ENCODE measurements at regions not wholly inside any gene's neighbourhood (a gene's known extent, or its start where the extent isn't known, plus 50 kb on each side); places are given as distances from the start of the nearest gene placed in this dataset.

- DNase-seq (ENCODE audit: low read depth, low spot score), result no peak
- H3K79me2 ChIP-seq (ENCODE audit: control insufficient read depth, insufficient read depth, low read length), result no peaks in the 10 kb centered on the region
- no peak overlapping the region for H3K27ac ChIP-seq (ENCODE audit: control insufficient read depth, insufficient read depth, low read length)
- H3K4me2 ChIP-seq (ENCODE audit: control insufficient read depth, extremely low read depth, insufficient read depth, low read depth, low read length), result no peak overlapping the region
- H2AFZ ChIP-seq (ENCODE audit: control insufficient read depth, low read length), result no peak overlapping the region
- H3K36me3 ChIP-seq (ENCODE audit: control insufficient read depth in 2 of 2, extremely low read depth in 1 of 2, insufficient read depth in 2 of 2, low read length in 2 of 2), result no peaks in the 10 kb centered on the region
- dilution Hi-C loops (cut with MboI; ENCODE audit: extremely low pct_ligation_motif_present, low sequenced_read_pairs), result no loop called here
- no peaks in the 10 kb centered on the region for H3K27me3 ChIP-seq (ENCODE audit: control insufficient read depth, extremely low read depth, insufficient read depth, low read length)
- H3K9ac ChIP-seq (ENCODE audit: control insufficient read depth, extremely low read depth, insufficient read depth, low read length), result no peak overlapping the region
- FAIRE-seq, result no peak
- H3K4me1 ChIP-seq (ENCODE audit: control insufficient read depth, extremely low read depth, insufficient read depth, low read length), result no peaks in the 10 kb centered on the region
- H3K4me3 ChIP-seq (ENCODE audit: control insufficient read depth in 2 of 3, extremely low read depth in 1 of 3, insufficient read depth in 2 of 3, low read depth in 1 of 3, low read length in 3 of 3), result no peak overlapping the region
- TF ChIP-seq CTCF (optimal IDR thresholded peaks at IDR 0.05 in 1 of 3, IDR thresholded peaks at IDR 0.05 in 1 of 3, conservative IDR thresholded peaks at IDR 0.05 in 1 of 3; ENCODE audit: extremely low read depth in 1 of 3, insufficient read depth in 2 of 3, low read length in 3 of 3) (no peak), EZH2 (IDR thresholded peaks at IDR 0.05; ENCODE audit: low read length) (no peak)
- no peaks in the 10 kb centered on the region for H3K9me1 ChIP-seq (ENCODE audit: control insufficient read depth, extremely low read depth, insufficient read depth, low read length)
- H3K9me3 ChIP-seq (ENCODE audit: control insufficient read depth, low read depth, low read length), result no peaks in the 10 kb centered on the region
- H4K20me1 ChIP-seq (ENCODE audit: control insufficient read depth, extremely low read depth, insufficient read depth, low read length), result no peaks in the 10 kb centered on the region
These were observed 199.7 kb downstream of the TBX15 start for GRCh38 chr1:118788463-118788862.

GRCh38 chr1:118786454-118787155 lies 201.5 kb downstream of the TBX15 start:
- Histone ChIP-seq H3K27me3 (ENCODE audit: control insufficient read depth, extremely low read depth, insufficient read depth, low read length) (no peaks in the 10 kb centered on the region), H3K4me3 (ENCODE audit: control insufficient read depth in 2 of 3, extremely low read depth in 1 of 3, insufficient read depth in 2 of 3, low read depth in 1 of 3, low read length in 3 of 3) (no peak overlapping the region), H3K79me2 (ENCODE audit: control insufficient read depth, insufficient read depth, low read length) (no peaks in the 10 kb centered on the region), H3K9me1 (ENCODE audit: control insufficient read depth, extremely low read depth, insufficient read depth, low read length) (no peaks in the 10 kb centered on the region), H2AFZ (ENCODE audit: control insufficient read depth, low read length) (no peak overlapping the region), H3K27ac (ENCODE audit: control insufficient read depth, insufficient read depth, low read length) (no peak overlapping the region), H4K20me1 (ENCODE audit: control insufficient read depth, extremely low read depth, insufficient read depth, low read length) (no peaks in the 10 kb centered on the region), H3K36me3 (ENCODE audit: control insufficient read depth in 2 of 2, extremely low read depth in 1 of 2, insufficient read depth in 2 of 2, low read length in 2 of 2) (no peaks in the 10 kb centered on the region), H3K4me1 (ENCODE audit: control insufficient read depth, extremely low read depth, insufficient read depth, low read length) (no peaks in the 10 kb centered on the region), H3K9ac (ENCODE audit: control insufficient read depth, extremely low read depth, insufficient read depth, low read length) (no peak overlapping the region), H3K9me3 (ENCODE audit: control insufficient read depth, low read depth, low read length) (no peaks in the 10 kb centered on the region), H3K4me2 (ENCODE audit: control insufficient read depth, extremely low read depth, insufficient read depth, low read depth, low read length) (no peak overlapping the region)
- dilution Hi-C loops (cut with MboI; ENCODE audit: extremely low pct_ligation_motif_present, low sequenced_read_pairs), result no loop called here
- TF ChIP-seq CTCF (optimal IDR thresholded peaks at IDR 0.05 in 1 of 3, IDR thresholded peaks at IDR 0.05 in 1 of 3, conservative IDR thresholded peaks at IDR 0.05 in 1 of 3; ENCODE audit: extremely low read depth in 1 of 3, insufficient read depth in 2 of 3, low read length in 3 of 3) (no peak), EZH2 (IDR thresholded peaks at IDR 0.05; ENCODE audit: low read length) (no peak)
- DNase-seq (ENCODE audit: low read depth, low spot score) (no peak), FAIRE-seq (no peak)
